GM21825 (cell line): ENCODE measurements at regions not wholly inside any gene's neighbourhood (a gene's known extent, or its start where the extent isn't known, plus 50 kb on each side); places are given as distances from the start of the nearest gene placed in this dataset.
"Not testable (repeated sequence)": the region's sequence is repeated elsewhere in the genome, so short reads cannot be mapped to it uniquely, and the experiment has no call there.

Source experiments
- ATAC-seq: cut with Tn5 transposase; IDR thresholded peaks from one replicate; pipeline ENCODE4 v1.9.1; 2021; ENCODE audit warnings: mild to moderate bottlenecking, moderate library complexity; ENCODE audit not compliant: unreplicated experiment

GRCh38 chr12:76292891-76293290, 55.3 kb downstream of the BBS10 start:
- not testable (repeated sequence) for ATAC-seq

GRCh38 chr12:76292305-76292704, 55.9 kb downstream of the BBS10 start:
- ATAC-seq, result not testable (repeated sequence)

- ATAC-seq, result no peak
Observed at GRCh38 chr12:76290963-76291859, 57.0 kb downstream of the BBS10 start.

- ATAC-seq, result no peak
Observed at GRCh38 chr12:76288218-76288617, 60.0 kb downstream of the BBS10 start.

- no peak for ATAC-seq
Observed at GRCh38 chr12:76284816-76285750, 63.1 kb downstream of the BBS10 start.

- no peak for ATAC-seq
Observed at GRCh38 chr12:76282744-76283143, 65.5 kb downstream of the BBS10 start.

- no peak for ATAC-seq
Observed at GRCh38 chr12:76277480-76277879, 70.7 kb downstream of the BBS10 start.

- ATAC-seq, result no peak
Observed at GRCh38 chr12:76276499-76277151, 71.6 kb downstream of the BBS10 start.

- no peak for ATAC-seq
Observed at GRCh38 chr12:76275511-76276093, 72.6 kb downstream of the BBS10 start.

- ATAC-seq, result no peak
Observed at GRCh38 chr12:76274420-76275083, 73.7 kb downstream of the BBS10 start.

GRCh38 chr12:76272287-76272686, 75.9 kb downstream of the BBS10 start:
- no peak for ATAC-seq

- no peak for ATAC-seq
Observed at GRCh38 chr12:76270657-76271358, 77.4 kb downstream of the BBS10 start.

GRCh38 chr12:76268267-76268666, 79.9 kb downstream of the BBS10 start:
- no peak for ATAC-seq

- ATAC-seq, result no peak
Observed at GRCh38 chr12:76266797-76267196, 81.4 kb downstream of the BBS10 start.

- no peak for ATAC-seq
Observed at GRCh38 chr12:76265424-76266180, 82.6 kb downstream of the BBS10 start.

GRCh38 chr12:76264611-76265012, 83.6 kb downstream of the BBS10 start:
- no peak for ATAC-seq

GRCh38 chr12:76263696-76264095, 84.5 kb downstream of the BBS10 start:
- no peak for ATAC-seq

GRCh38 chr12:76260390-76260748, 87.8 kb downstream of the BBS10 start:
- ATAC-seq, result no peak
